ENCODE measurements at regions not wholly inside any gene's neighbourhood (a gene's known extent, or its start where the extent isn't known, plus 50 kb on each side); places are given as distances from the start of the nearest gene placed in this dataset.

GRCh38 chr2:128626760-128627511 is 308.3 kb upstream of the HS6ST1 start:
- no peak overlapping the region for H3K27ac ChIP-seq
- TF ChIP-seq CTCF (conservative IDR thresholded peaks at IDR 0.05): no peak

GRCh38 chr2:128628206-128628605 is 309.5 kb upstream of the HS6ST1 start:
- no peak overlapping the region for H3K27ac ChIP-seq
- TF ChIP-seq CTCF (conservative IDR thresholded peaks at IDR 0.05): no peak

GRCh38 chr2:128628996-128629395 is 310.3 kb upstream of the HS6ST1 start:
- no peak overlapping the region for H3K27ac ChIP-seq
- TF ChIP-seq CTCF (conservative IDR thresholded peaks at IDR 0.05): no peak

GRCh38 chr2:128630974-128631697 is 312.5 kb upstream of the HS6ST1 start:
- no peak overlapping the region for H3K27ac ChIP-seq
- TF ChIP-seq CTCF (conservative IDR thresholded peaks at IDR 0.05): no peak

- H3K27ac ChIP-seq: no peak overlapping the region
- no peak for TF ChIP-seq CTCF (conservative IDR thresholded peaks at IDR 0.05)
These were observed 313.2 kb upstream of the HS6ST1 start for GRCh38 chr2:128631698-128632500.

- TF ChIP-seq CTCF (conservative IDR thresholded peaks at IDR 0.05): no peak
These were observed 313.8 kb upstream of the HS6ST1 start for GRCh38 chr2:128632501-128632800.

GRCh38 chr2:128633501-128633900 is 314.8 kb upstream of the HS6ST1 start:
- no peak for TF ChIP-seq CTCF (conservative IDR thresholded peaks at IDR 0.05)
- no peak overlapping the region for H3K27ac ChIP-seq

More at GRCh38 chr2:128632501-128632800, 313.8 kb upstream of the HS6ST1 start:
- H3K27ac ChIP-seq: no peak overlapping the region

Measured in VCaP (cell line).